ENCODE measurements at regions not wholly inside any gene's neighbourhood (a gene's known extent, or its start where the extent isn't known, plus 50 kb on each side); places are given as distances from the start of the nearest gene placed in this dataset.

DNA sequence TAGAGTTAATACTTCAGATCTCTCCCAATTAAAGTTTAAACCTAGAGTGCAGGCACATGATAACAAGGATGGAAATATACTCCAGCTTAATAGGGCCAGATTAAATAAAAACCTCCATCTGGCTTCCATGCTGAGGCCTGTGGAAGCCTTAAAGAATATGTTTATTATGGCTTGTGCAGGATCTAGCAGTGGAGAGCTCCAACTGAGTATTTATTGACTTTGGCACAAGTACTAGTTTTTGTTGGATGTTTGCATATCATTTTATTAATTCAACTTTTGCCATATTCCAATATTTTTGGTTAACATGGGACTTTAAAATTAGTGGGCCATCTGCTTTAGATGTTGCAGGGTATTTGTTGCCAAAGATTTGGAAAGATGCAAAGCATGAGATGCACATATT is 860.4 kb upstream of the SOX11 start:
- ChIA-PET CTCF (no interaction called here), POLR2A (no interaction called here), SMC1A (ENCODE audit: uncharacterized antibody, unreplicated experiment) (no interaction called here), RAD21 (ENCODE audit: unreplicated experiment) (no interaction called here)
- H3K27ac ChIP-seq (ENCODE audit: control insufficient read depth, insufficient read depth) = no peak overlapping the region
- ATAC-seq = no peak
- in situ Hi-C loops (cut with MboI) = no loop called here
- H3K27me3 ChIP-seq (replicated peaks in 1 of 2; ENCODE audit: control insufficient read depth in 2 of 2, insufficient read depth in 2 of 2, low read length in 1 of 2) = no peaks in the 10 kb centered on the region
- H3K4me1 ChIP-seq (ENCODE audit: control insufficient read depth, insufficient read depth, low read length) = no peaks in the 10 kb centered on the region
- H3K4me3 ChIP-seq = no peak overlapping the region
- no peak for FAIRE-seq
- H3K36me3 ChIP-seq (ENCODE audit: control insufficient read depth in 2 of 2, insufficient read depth in 2 of 2, low read length in 1 of 2) = no peaks in the 10 kb centered on the region
- no peaks in the 10 kb centered on the region for H4K20me1 ChIP-seq (ENCODE audit: control insufficient read depth, insufficient read depth)
- TF ChIP-seq BCL11A (IDR thresholded peaks at IDR 0.05; ENCODE audit: low read depth, low read length) (no peak), SMC3 (IDR thresholded peaks at IDR 0.05; ENCODE audit: borderline replicate concordance, low read length) (no peak)
- TF ChIP-seq, protein P1, sequence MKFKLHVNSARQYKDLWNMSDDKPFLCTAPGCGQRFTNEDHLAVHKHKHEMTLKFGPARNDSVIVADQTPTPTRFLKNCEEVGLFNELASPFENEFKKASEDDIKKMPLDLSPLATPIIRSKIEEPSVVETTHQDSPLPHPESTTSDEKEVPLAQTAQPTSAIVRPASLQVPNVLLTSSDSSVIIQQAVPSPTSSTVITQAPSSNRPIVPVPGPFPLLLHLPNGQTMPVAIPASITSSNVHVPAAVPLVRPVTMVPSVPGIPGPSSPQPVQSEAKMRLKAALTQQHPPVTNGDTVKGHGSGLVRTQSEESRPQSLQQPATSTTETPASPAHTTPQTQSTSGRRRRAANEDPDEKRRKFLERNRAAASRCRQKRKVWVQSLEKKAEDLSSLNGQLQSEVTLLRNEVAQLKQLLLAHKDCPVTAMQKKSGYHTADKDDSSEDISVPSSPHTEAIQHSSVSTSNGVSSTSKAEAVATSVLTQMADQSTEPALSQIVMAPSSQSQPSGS (IDR thresholded peaks at IDR 0.05; ENCODE audit: low read length) = no peak
- TF ChIP-seq, protein P2, sequence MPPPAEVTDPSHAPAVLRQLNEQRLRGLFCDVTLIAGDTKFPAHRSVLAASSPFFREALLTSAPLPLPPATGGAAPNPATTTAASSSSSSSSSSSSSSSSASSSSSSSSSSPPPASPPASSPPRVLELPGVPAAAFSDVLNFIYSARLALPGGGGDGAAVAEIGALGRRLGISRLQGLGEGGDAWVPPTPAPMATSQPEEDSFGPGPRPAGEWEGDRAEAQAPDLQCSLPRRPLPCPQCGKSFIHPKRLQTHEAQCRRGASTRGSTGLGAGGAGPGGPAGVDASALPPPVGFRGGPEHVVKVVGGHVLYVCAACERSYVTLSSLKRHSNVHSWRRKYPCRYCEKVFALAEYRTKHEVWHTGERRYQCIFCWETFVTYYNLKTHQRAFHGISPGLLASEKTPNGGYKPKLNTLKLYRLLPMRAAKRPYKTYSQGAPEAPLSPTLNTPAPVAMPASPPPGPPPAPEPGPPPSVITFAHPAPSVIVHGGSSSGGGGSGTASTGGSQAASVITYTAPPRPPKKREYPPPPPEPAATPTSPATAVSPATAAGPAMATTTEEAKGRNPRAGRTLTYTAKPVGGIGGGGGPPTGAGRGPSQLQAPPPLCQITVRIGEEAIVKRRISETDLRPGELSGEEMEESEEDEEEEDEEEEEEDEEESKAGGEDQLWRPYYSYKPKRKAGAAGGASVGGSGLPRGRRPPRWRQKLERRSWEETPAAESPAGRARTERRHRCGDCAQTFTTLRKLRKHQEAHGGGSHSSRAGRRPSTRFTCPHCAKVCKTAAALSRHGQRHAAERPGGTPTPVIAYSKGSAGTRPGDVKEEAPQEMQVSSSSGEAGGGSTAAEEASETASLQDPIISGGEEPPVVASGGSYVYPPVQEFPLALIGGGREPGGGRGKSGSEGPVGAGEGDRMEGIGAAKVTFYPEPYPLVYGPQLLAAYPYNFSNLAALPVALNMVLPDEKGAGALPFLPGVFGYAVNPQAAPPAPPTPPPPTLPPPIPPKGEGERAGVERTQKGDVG (CRISPR knock-in tag; IDR thresholded peaks at IDR 0.05) = no peak
- no peak overlapping the region for H2AFZ ChIP-seq (ENCODE audit: control insufficient read depth, low read depth, low read length)
- no peaks in the 10 kb centered on the region for H3K79me2 ChIP-seq (ENCODE audit: control insufficient read depth, insufficient read depth, low read length)
- no peak for DNase-seq (ENCODE audit: low read depth, low spot score)
- H3K9me3 ChIP-seq (replicated peaks; ENCODE audit: control insufficient read depth, insufficient read depth, low read length) = no peaks in the 10 kb centered on the region
- intact Hi-C loops (cut with micrococcal nuclease; ENCODE audit: unreplicated experiment) = no loop called here
- no peak overlapping the region for H3K4me2 ChIP-seq (ENCODE audit: control insufficient read depth, insufficient read depth)
- H3K9ac ChIP-seq (ENCODE audit: control insufficient read depth, insufficient read depth, low read length) = no peak overlapping the region
- no TSS peak for BruUV-seq (replicated peaks)

- no peaks in the 10 kb centered on the region for H3K27me3 ChIP-seq (replicated peaks in 1 of 2; ENCODE audit: control insufficient read depth in 2 of 2, insufficient read depth in 2 of 2, low read length in 1 of 2)
- no peaks in the 10 kb centered on the region for H3K4me1 ChIP-seq (ENCODE audit: control insufficient read depth, insufficient read depth, low read length)
- ChIA-PET POLR2A (no interaction called here), RAD21 (ENCODE audit: unreplicated experiment) (no interaction called here), SMC1A (ENCODE audit: uncharacterized antibody, unreplicated experiment) (no interaction called here), CTCF (no interaction called here)
- H3K36me3 ChIP-seq (ENCODE audit: control insufficient read depth in 2 of 2, insufficient read depth in 2 of 2, low read length in 1 of 2) = no peaks in the 10 kb centered on the region
- no peak overlapping the region for H3K9ac ChIP-seq (ENCODE audit: control insufficient read depth, insufficient read depth, low read length)
- no peaks in the 10 kb centered on the region for H4K20me1 ChIP-seq (ENCODE audit: control insufficient read depth, insufficient read depth)
- H3K4me3 ChIP-seq = no peak overlapping the region
- no peak for FAIRE-seq
- no peak overlapping the region for H3K4me2 ChIP-seq (ENCODE audit: control insufficient read depth, insufficient read depth)
- no peaks in the 10 kb centered on the region for H3K9me3 ChIP-seq (replicated peaks; ENCODE audit: control insufficient read depth, insufficient read depth, low read length)
- H3K27ac ChIP-seq (ENCODE audit: control insufficient read depth, insufficient read depth) = no peak overlapping the region
- H3K79me2 ChIP-seq (ENCODE audit: control insufficient read depth, insufficient read depth, low read length) = no peaks in the 10 kb centered on the region
- in situ Hi-C loops (cut with MboI) (no loop called here), intact Hi-C loops (cut with micrococcal nuclease; ENCODE audit: unreplicated experiment) (no loop called here)
- no peak for DNase-seq (ENCODE audit: low read depth, low spot score)
- no peak overlapping the region for H2AFZ ChIP-seq (ENCODE audit: control insufficient read depth, low read depth, low read length)
- ATAC-seq = no peak
- TF ChIP-seq IRF4 (IDR thresholded peaks at IDR 0.05; ENCODE audit: low read depth, low read length) = no peak
- no peak for TF ChIP-seq HDAC2 (IDR thresholded peaks at IDR 0.05)
- TF ChIP-seq E2F8 (IDR thresholded peaks at IDR 0.05; ENCODE audit: low read depth, partially characterized antibody) = no peak
- WGBS (ENCODE audit: insufficient coverage, insufficient replicate concordance, low lambda C conversion rate, missing lambda C conversion rate) = 9% methylated on average over 5 of the region's 5 CpGs
- no TSS peak for BruUV-seq (replicated peaks)
Observed at GRCh38 chr2:4832642-4833041, 859.5 kb upstream of the SOX11 start.

Measured in GM12878 (cell line).